ENCODE measurements at regions not wholly inside any gene's neighbourhood (a gene's known extent, or its start where the extent isn't known, plus 50 kb on each side); places are given as distances from the start of the nearest gene placed in this dataset.

GRCh38 chr7:116433246-116433645 is 66.3 kb upstream of the CAV2 start:
- H3K9ac ChIP-seq (ENCODE audit: control insufficient read depth, insufficient read depth, low read length) = no peak overlapping the region
- no peak overlapping the region for H3K27ac ChIP-seq (ENCODE audit: control insufficient read depth, insufficient read depth)
- WGBS (ENCODE audit: insufficient coverage, insufficient replicate concordance, low lambda C conversion rate, missing lambda C conversion rate) = 25% methylated on average over 1 of the region's 1 CpG
- in situ Hi-C loops (cut with MboI) (no loop called here), intact Hi-C loops (cut with micrococcal nuclease; ENCODE audit: unreplicated experiment) (no loop called here)
- no peaks in the 10 kb centered on the region for H3K9me3 ChIP-seq (replicated peaks; ENCODE audit: control insufficient read depth, insufficient read depth, low read length)
- no peak overlapping the region for H2AFZ ChIP-seq (ENCODE audit: control insufficient read depth, low read depth, low read length)
- H3K4me1 ChIP-seq (ENCODE audit: control insufficient read depth, insufficient read depth, low read length) = no peaks in the 10 kb centered on the region
- no peak for FAIRE-seq
- no TSS peak for BruUV-seq (replicated peaks)
- ChIA-PET RAD21 (ENCODE audit: unreplicated experiment) (no interaction called here), POLR2A (no interaction called here), SMC1A (ENCODE audit: uncharacterized antibody, unreplicated experiment) (no interaction called here), CTCF (no interaction called here)
- no peaks in the 10 kb centered on the region; a peak in 2 of 4 replicates for H3K27me3 ChIP-seq (replicated peaks in 1 of 2; ENCODE audit: control insufficient read depth in 2 of 2, insufficient read depth in 2 of 2, low read length in 1 of 2)
- ATAC-seq = no peak
- no peaks in the 10 kb centered on the region for H4K20me1 ChIP-seq (ENCODE audit: control insufficient read depth, insufficient read depth)
- TF ChIP-seq ZBTB40 (IDR thresholded peaks at IDR 0.05; ENCODE audit: borderline replicate concordance) = no peak
- TF ChIP-seq FOXM1 (IDR thresholded peaks at IDR 0.05; ENCODE audit: low read depth, low read length) = no peak
- TF ChIP-seq, protein P1, sequence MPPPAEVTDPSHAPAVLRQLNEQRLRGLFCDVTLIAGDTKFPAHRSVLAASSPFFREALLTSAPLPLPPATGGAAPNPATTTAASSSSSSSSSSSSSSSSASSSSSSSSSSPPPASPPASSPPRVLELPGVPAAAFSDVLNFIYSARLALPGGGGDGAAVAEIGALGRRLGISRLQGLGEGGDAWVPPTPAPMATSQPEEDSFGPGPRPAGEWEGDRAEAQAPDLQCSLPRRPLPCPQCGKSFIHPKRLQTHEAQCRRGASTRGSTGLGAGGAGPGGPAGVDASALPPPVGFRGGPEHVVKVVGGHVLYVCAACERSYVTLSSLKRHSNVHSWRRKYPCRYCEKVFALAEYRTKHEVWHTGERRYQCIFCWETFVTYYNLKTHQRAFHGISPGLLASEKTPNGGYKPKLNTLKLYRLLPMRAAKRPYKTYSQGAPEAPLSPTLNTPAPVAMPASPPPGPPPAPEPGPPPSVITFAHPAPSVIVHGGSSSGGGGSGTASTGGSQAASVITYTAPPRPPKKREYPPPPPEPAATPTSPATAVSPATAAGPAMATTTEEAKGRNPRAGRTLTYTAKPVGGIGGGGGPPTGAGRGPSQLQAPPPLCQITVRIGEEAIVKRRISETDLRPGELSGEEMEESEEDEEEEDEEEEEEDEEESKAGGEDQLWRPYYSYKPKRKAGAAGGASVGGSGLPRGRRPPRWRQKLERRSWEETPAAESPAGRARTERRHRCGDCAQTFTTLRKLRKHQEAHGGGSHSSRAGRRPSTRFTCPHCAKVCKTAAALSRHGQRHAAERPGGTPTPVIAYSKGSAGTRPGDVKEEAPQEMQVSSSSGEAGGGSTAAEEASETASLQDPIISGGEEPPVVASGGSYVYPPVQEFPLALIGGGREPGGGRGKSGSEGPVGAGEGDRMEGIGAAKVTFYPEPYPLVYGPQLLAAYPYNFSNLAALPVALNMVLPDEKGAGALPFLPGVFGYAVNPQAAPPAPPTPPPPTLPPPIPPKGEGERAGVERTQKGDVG (CRISPR knock-in tag; IDR thresholded peaks at IDR 0.05) = no peak
- H3K79me2 ChIP-seq (ENCODE audit: control insufficient read depth, insufficient read depth, low read length) = no peaks in the 10 kb centered on the region
- no peak overlapping the region for H3K4me3 ChIP-seq
- no peak overlapping the region for H3K4me2 ChIP-seq (ENCODE audit: control insufficient read depth, insufficient read depth)
- no peaks in the 10 kb centered on the region for H3K36me3 ChIP-seq (ENCODE audit: control insufficient read depth in 2 of 2, insufficient read depth in 2 of 2, low read length in 1 of 2)
- no peak for DNase-seq (ENCODE audit: low read depth, low spot score)
